NCI-H526 treated with DMSO at 0.1 percent for 48 hours (cell line): ENCODE measurements at regions not wholly inside any gene's neighbourhood (a gene's known extent, or its start where the extent isn't known, plus 50 kb on each side); places are given as distances from the start of the nearest gene placed in this dataset.

ENCODE experiments used
- DNase-seq: peaks from one replicate; lab custom pipeline; 2025; lab: John Stamatoyannopoulos, UW

DNA sequence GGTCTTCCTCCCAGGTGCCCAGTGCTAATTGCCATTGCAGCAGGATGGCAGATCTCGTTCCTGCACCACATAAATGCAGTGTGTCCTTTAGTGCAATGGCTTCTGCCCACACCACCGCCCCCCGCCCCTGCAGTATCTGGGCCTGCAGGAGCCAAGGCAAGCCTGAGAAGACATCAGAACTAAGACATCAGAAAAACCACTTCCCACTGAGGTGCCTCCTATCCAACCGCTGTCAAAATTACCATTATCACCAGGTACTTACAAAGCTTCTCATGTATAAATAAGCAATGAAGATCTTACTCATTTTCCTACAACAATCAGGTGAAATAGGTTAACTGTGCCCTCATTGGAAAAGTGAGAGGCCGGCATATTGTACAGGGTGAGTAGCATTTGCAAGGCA, 228.8 kb downstream of the FBXO15 start:
- DNase-seq: no peak

DNA sequence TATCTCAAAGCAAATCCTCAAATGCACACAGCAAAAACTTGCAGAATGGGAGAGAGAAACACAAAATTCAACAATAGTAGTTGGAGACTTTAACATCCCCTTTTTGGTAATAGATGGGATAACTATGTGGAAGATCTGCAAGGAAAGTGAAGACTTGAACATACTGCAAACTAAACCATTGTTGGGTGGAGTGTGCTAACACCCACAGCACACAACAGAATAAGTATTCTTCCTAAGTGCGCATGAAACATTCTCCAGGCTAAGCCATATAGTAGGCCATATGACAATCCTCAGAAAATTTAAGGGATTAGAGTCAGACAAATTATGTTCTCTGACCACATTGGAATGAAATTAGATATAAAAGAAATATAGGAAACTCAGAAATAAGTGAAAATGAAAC, 230.6 kb downstream of the FBXO15 start:
- no peak for DNase-seq

DNA sequence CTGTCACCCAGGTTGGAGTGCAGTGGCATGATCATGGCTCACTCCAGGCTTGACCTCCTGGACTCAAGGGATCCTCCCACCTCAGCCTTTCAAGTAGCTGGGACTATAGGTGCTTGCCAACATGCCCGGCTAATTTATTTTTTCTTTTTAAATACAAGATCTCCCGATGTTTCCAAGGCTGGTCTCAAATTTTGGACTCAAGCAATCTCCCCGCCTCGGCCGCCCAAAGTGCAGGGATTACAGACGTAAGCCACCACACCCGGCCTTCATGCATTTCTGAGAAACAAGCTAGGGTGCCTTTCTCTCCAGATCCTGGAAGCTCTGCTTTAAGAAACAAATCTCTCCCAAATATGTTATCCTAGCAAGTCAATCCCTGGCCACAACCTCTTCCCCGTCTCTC, 234.1 kb downstream of the FBXO15 start:
- no peak for DNase-seq

DNA sequence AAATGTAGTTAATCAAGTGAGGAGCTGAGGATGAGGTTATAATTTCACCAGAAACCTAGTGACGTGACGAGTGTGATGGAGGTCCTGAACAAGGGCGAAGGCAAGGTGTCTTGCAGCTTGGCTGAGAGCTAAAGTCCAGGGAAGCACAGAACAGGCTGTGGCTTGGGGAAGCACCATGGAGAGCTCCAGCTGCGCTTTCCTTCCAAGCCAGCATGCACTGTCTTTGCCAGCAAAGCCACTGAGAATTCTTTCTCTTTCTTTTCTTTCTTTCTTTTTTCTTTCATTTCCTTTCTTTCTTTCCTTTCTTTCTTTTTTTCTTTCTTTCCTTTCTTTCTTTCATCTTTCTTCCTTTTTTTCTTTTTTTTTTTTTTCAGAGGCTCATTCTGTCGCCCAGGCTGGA, 239.3 kb downstream of the FBXO15 start:
- no peak for DNase-seq

DNA sequence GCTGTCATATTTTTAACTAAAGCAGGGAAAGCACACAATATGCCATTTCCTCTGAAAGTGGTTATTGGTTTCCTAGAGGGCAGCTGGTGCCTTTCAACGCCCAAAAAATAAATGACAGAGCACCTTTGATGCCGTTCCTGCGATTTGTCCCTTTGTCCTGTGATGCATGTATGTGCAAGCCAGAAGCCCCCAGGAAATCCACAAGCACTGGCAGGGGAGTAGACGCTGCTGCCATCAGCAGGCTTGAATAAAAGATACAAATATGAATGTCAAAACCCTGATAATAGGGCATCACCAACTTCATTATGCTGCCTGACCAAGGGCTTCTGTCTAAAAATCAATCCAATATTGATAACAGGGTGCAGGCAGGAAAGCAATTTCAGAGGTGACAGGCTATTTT, 246.1 kb downstream of the FBXO15 start:
- no peak for DNase-seq

DNA sequence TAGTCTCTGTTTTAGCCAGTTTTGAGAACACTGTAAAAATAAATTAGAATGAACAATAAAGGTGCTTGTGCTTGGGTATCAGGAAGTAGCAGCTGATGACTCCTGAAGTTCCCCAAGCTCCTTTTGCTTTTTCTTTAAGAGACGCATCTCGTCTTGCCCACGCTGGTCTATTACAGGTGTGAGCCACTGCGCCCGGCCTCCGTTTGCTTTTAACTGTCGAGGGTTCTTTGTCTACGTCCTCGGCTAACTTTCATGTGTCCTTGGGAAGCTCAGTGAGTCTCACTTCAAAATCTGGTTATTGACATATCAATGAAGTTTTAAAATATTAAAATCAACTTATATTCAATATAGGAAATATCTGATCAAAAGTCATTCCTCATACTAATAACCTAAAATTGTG, 246.5 kb downstream of the FBXO15 start:
- DNase-seq: no peak

DNA sequence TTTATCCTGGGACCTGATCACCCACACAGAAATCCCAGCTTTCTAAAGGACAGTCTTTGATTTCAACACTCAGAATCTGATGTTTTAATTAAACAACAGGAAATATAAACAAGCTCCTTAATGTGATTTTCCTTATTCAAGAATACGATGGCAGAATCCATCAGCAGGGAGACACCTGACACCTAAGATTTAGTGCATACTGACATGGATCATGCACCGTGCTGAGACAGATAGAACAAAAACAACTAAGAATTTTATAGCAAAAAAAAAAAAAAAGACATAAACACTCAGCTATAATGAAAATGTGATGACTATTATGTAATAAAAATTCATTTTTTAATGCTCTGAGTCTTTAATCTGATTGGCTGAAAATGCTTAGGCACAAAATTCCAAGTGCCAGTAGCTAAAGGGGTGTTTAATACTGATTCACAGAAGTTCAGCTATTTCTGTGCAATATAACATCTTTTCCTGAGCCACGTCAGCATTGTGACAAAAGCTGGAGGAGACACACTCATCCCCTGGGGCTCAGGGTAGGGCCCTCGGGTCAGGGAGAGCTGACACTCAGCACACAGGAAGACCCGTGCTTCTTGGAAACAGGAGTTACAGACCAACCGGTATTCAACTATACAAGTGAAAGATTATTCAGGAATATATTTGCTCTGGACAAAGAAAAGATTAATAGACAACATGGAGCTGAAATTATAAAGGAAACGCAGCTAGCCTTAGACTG, 247.4 kb downstream of the FBXO15 start:
- DNase-seq: no peak

DNA sequence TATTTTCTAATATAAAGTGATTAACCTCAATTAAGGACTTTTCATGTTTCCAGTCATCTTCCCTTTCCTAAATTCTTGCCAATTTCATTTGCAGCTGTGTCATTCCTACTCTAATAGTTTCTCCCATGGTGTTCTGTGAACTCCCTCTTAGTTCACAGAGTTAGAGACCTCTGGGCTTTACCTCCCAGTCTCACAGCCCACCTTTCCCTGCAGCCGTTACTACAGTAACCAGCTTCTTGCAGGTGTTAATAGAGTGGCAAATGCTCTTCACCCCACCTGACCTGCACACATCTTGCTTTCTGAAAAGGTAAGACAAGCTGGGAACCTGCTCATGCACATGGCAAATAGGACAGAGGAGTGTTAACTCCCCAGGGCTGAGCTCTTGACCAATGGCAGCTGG, 250.1 kb downstream of the FBXO15 start:
- no peak for DNase-seq

DNA sequence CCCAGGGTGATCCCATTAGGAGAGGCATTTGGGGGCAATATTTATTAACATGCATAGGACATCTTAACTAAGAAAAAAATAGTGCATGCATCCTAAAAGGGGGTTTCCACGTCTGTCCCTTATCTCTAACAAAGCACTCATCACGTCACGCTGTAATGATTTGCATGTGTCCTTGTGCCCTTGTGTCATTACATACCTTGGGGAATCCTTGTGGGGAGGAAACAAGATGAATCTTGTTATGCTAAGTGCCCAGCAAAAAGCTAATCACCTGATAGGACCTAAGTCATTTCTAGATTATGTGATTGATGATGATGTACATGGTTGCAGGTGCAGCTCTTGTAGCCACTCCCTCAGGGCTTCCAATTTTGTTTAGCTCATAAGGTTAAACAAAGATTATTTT, 250.9 kb downstream of the FBXO15 start:
- no peak for DNase-seq

DNA sequence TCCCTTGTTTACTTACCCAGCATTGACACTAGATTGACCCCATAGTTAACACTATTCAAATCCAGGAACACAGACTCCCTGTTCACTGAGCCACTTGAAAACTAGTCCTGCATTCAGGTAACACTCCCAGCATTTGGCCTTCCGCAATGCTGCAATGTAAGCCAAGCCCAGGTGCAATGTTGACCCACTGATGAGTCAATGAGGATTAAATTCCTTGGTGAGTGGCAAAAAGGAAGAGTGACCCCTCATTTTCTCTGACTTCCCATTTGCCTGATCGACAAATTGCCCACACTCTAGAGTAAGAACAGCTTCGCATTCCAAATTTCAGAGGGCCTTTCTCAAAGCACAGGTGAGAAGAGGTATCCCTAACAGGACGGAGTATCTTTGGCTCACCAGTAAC, 251.9 kb downstream of the FBXO15 start:
- DNase-seq: no peak

DNA sequence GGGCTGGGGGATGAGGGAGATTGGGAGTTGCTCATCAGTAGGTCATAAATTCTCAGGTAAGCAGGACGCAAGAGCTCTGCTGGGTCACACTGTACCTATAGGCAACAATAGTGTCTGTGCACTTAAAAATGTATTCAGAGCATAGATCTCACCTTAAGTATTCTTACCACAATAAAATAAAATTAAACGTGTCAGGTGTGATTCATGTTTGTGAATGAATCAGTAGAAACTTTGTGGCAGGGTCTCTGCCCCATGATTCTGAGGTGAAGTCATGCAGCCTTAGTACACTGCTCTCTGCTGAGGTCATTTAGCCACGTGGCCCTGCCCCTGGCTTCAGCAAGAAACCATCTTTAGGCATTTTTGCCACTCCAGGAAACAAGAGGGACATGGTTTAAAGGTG, 253.8 kb downstream of the FBXO15 start:
- DNase-seq: no peak

DNA sequence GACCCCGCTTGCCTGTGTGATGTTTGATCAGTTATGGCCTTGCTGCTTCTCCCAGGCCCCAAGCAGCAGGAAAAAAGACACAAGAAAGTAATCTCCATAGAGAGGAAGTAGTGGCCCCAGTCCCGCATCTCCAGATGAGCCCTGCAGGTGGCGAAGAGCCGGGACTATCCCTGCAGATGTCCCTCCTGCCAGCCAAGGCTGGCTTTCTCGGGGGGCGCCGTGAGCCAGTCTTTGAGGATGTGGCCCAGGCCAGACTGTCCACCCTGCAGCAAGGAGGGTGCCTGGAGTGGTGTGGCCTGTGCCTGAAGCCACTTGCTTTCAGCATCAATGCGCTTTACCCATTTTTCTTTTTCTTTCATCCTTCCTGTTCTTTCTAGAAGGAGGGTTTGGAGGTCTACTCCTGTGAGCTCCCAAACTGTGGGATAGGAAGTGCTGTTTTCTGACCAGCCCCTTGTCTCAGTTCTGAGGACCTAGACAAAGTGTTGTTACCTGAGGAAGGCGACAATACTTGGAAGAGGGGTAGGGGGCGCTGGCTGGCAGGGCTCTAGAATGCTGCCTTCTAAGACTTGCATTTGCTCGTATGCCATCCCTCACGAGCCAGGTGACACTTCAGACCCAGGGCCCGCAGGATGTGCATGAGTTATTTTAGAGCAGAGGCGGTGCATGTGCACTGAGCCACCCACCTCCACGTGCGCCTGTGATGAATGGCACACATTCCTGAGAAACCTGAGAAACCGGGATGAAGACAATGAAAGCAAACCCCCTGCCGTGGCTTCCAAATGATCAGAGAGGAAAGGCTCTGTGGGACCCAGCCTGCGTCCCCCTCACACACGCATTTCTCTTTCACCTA, 255.8 kb downstream of the FBXO15 start:
- no peak for DNase-seq

DNA sequence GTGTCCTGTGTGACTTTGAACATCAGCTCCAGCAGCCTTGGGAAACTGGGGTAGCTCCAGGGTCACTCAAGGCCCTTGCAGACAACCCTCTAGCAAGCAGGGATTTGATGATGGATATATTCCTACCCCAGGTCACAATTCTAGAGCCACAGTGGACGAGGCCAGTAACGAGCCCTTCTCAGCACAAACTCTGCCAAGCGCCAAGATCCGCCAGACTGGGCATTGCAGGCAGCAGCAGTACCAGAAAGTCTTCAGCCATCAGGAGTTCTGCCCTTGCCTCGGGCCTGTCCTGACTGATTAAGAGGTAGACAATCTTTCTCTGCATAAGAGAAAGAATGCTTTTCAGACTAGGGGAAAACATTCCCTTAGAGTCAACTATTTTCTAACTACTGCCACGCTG, 259.1 kb downstream of the FBXO15 start:
- DNase-seq: no peak

DNA sequence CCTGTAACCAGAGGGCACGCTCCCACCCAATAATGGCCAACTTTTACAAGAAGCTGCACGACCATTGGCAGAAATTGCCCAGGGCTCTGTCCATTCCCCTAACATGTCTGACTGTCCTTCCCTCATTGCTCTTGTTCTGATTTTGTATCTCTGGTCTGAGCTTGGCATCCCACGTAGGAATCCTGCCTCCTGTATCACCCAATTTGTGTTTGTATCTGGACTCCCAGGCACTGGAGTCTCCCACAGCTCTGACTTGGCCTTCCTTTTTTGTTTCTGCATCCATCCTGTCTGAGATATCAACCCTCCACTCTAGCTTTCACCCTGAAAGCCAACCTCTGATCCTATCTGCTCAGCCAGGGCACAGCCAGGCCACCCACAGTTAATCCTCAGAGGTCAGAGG, 259.8 kb downstream of the FBXO15 start:
- DNase-seq: no peak

DNA sequence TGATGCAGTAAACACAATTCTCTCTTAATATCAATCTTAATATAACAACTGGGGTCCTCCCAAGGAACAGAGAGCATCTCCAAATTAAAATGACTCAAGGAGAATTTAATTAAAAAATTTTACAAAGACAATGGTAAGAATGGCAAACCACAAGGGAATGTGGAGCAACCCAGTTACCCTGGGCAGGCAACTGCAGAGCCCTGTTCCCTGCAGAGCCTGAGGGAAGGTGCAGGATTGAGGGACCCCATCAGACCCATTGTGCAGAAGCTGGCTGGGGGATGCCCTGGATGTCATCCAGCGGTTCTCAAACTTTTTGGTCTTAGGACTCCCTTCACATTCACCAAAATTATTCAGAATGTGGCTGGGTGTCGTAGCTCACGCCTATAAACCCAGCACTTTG, 262.8 kb downstream of the FBXO15 start:
- no peak for DNase-seq

DNA sequence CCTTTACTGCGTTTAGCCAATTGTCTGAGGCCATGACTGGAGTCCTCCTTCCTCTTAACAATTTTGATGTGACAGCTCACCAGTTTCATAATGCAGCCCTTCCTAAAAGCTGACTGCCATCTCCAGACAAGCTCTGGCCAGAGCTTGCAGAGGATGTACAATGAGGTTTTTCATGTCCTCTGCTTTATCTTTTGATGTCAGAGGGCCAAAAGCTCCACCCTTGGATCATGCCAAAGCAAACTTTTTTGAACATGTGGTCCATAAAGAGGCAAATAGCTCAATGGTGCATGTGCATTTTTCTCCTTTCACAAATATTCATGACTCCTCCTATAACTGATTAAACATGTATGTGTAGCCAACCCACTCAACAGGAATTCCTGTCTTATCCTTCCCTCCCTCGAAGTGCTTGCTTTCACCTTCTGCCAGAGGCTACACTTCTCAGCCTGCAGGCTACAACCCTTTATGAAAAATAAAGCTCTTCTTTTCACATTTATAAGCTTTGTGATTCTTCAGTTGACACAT, 266.2 kb downstream of the FBXO15 start:
- DNase-seq: no peak

DNA sequence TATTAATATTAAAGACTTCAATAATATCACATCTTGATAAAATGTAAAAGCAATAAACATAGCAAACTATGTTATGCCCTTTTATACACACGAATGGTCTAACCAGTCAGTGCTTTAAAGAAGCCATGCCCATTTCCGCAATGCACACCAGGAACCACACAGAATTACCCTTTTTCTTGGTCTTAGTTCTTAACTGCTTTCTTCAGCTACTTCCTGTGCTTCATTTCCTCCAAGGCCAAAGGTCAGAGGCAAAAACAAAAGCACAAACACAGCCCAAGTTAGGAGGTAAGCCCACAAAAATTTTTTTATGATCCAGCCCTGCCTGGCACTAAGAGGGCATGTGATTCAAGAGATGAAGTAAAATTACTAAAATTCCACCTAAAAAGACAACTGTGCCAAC, 267.2 kb downstream of the FBXO15 start:
- no peak for DNase-seq

DNA sequence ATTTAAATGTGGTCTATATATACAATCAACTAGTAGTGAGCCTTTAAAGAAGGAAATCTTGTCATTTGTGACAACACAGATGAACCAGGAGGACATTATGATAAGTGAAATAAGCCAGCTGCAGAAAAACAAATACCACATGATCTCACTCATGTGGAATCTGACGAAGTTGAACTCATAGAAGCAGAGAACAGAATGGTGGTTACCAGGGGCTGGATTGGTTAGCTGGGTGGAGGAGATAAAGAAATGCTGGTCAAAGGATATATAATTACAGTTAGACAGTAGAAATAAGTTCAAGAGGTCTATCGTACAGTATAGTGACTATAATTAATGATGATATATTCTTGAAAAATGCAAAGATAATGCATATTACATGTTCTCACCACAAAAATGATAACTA, 267.9 kb downstream of the FBXO15 start:
- no peak for DNase-seq

DNA sequence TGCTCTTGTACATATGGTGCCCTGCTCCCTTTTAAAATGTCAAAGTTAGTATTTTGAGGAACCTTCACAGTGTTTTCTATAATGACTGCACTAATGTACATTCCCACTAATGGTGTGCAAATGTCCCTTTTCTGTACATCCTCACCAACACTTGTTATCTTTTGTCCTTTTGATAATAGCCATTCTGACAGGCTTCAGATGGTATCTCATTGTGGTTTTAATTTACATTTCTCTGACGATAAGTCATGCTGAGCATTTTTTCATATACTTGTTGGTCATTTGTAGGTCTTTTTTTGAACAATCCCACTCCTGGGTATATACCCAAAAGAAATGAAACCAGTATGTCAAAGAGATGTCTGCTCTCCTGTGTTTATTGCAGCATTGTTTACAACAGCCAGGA, 268.3 kb downstream of the FBXO15 start:
- DNase-seq: no peak

DNA sequence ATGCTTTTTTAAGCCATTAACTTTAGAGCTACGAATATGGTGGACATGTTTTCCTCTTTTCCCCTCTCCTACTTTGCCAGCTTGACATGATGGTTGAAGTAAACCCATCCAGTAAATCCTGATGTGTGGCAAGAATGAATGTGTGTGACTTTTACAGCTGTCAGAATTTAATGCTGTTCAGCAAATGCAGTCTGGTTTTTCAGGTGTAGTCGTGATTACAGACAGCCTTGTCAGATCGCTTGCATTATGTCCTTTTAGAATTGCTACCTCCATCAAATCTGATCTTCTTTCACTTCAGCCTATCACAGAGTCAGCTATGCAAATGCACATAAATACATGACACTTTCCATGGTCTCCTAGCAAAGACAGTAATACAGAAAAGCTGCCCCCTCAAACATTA, 278.5 kb downstream of the FBXO15 start:
- no peak for DNase-seq

DNA sequence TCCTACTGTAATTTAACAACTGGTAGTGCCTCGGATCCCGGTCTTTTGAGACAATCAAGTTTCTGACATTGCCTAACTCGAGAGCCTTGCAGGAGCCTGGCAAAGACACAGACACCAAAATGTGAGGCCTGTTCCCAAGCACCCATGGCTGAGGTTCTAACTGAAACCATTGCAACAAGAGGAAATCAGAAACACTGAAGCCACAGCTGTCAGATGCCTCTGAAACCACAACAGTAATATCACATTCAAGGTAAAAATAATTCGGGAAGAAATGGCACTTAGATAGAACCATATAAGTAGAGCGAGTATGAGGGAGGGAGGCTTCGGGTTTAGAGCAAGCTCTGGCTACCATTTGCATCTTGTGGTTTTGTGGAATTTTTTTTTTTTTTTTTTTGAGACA, 285.9 kb downstream of the FBXO15 start:
- DNase-seq: no peak

DNA sequence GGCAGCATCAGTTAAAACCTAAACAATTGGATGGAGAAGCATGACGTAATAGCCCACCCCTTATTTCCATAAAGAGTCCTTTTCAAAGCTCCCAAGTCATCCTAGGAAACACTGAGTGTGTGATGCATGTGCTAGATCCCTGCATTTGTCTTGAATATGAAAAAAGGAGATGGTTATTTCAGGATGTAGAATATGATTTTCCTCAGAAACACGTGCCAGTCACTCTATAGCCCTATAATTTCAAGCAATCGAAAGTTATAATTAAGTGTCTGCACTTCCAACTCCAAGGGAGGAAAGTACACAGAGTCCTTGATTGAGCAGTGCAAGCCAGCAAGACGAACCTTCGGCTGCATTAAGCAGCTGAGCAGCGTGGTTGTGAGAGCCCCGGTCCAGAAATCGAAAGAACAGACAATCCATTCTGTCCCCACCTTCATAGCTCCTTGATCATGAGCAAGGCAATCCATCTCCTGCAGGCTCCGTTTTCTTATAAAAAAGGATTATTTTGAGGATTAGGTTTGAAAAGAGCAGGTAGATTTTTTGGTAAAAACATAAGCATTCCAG, 287.7 kb downstream of the FBXO15 start:
- DNase-seq: no peak
